ENCODE measurements at regions not wholly inside any gene's neighbourhood (a gene's known extent, or its start where the extent isn't known, plus 50 kb on each side); places are given as distances from the start of the nearest gene placed in this dataset.

DNA sequence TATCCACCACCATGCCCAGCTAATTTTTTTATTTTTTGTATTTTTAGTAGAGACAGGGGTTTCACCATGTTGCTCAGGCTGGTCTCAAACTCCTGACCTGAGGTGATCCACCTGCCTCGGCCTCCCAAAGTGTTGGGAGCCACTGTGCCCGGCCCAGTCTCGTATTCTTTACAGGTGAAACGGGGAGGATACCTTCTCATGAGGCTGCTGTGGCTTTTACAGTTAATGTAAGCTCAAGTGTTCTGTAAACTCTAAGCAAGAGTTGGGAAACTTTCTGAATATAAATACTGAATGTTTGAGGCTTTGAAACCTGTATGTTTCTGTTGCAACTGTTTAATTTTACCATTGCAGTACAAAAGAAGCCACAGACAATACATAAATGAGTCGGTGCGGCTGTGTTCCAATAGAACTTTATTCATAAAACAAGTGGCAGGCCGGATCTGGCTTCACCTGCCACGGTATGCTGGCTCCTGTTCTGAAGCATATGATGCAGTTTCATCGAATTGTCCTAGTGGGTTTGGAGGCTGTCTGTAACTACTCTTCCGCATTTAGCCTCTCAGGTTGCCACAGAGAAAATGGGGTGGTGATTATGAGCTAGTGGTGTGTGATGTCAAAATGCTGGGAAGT is 192.5 kb upstream of the ZFP64 start:
- BruUV-seq (replicated peaks) = no TSS peak
- Histone ChIP-seq H3K4me3 (ENCODE audit: low read depth, low read length, poor library complexity, severe bottlenecking) (no peak overlapping the region), H3K4me1 (ENCODE audit: insufficient read depth, low read length, poor library complexity, severe bottlenecking) (no peaks in the 10 kb centered on the region), H3K9me2 (ENCODE audit: insufficient read depth, low read length) (no peaks in the 10 kb centered on the region), H3K9me3 (ENCODE audit: low read length) (no peaks in the 10 kb centered on the region), H3K79me2 (ENCODE audit: insufficient read depth, low read depth, low read length) (no peaks in the 10 kb centered on the region), H3K36me3 (ENCODE audit: insufficient read depth, low read length) (no peaks in the 10 kb centered on the region), H3K4me2 (ENCODE audit: low read length) (no peak overlapping the region), H2AFZ (ENCODE audit: low read length) (no peak overlapping the region), H3K27ac (ENCODE audit: low read depth, low read length, poor library complexity, severe bottlenecking) (no peak overlapping the region), H4K20me1 (ENCODE audit: insufficient read depth, low read length) (no peaks in the 10 kb centered on the region)
- intact Hi-C loops (cut with micrococcal nuclease; ENCODE audit: unreplicated experiment) = no loop called here
- TF ChIP-seq, protein P1, sequence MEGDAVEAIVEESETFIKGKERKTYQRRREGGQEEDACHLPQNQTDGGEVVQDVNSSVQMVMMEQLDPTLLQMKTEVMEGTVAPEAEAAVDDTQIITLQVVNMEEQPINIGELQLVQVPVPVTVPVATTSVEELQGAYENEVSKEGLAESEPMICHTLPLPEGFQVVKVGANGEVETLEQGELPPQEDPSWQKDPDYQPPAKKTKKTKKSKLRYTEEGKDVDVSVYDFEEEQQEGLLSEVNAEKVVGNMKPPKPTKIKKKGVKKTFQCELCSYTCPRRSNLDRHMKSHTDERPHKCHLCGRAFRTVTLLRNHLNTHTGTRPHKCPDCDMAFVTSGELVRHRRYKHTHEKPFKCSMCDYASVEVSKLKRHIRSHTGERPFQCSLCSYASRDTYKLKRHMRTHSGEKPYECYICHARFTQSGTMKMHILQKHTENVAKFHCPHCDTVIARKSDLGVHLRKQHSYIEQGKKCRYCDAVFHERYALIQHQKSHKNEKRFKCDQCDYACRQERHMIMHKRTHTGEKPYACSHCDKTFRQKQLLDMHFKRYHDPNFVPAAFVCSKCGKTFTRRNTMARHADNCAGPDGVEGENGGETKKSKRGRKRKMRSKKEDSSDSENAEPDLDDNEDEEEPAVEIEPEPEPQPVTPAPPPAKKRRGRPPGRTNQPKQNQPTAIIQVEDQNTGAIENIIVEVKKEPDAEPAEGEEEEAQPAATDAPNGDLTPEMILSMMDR (conservative IDR thresholded peaks at IDR 0.05; ENCODE audit: low read length) = no peak
- no peak for TF ChIP-seq EZH2phosphoT487 (IDR thresholded peaks at IDR 0.05; ENCODE audit: borderline replicate concordance, low read depth, low read length)
- POLR2A ChIA-PET = no interaction called here
- CTCF ChIA-PET (ENCODE audit: unreplicated experiment) = no interaction called here
- DNase-seq (ENCODE audit: low spot score) = no peak

- Histone ChIP-seq H3K27ac (ENCODE audit: low read depth, low read length, poor library complexity, severe bottlenecking) (no peak overlapping the region), H3K4me1 (ENCODE audit: insufficient read depth, low read length, poor library complexity, severe bottlenecking) (no peaks in the 10 kb centered on the region), H4K20me1 (ENCODE audit: insufficient read depth, low read length) (no peaks in the 10 kb centered on the region), H3K9me3 (ENCODE audit: low read length) (no peaks in the 10 kb centered on the region), H2AFZ (ENCODE audit: low read length) (no peak overlapping the region), H3K36me3 (ENCODE audit: insufficient read depth, low read length) (no peaks in the 10 kb centered on the region), H3K4me2 (ENCODE audit: low read length) (no peak overlapping the region), H3K9me2 (ENCODE audit: insufficient read depth, low read length) (no peaks in the 10 kb centered on the region), H3K4me3 (ENCODE audit: low read depth, low read length, poor library complexity, severe bottlenecking) (no peak overlapping the region), H3K79me2 (ENCODE audit: insufficient read depth, low read depth, low read length) (no peaks in the 10 kb centered on the region)
- TF ChIP-seq, protein P1 (conservative IDR thresholded peaks at IDR 0.05; ENCODE audit: low read length) = no peak
- TF ChIP-seq EZH2phosphoT487 (IDR thresholded peaks at IDR 0.05; ENCODE audit: borderline replicate concordance, low read depth, low read length) = no peak
- CTCF ChIA-PET (ENCODE audit: unreplicated experiment) = no interaction called here
- no TSS peak for BruUV-seq (replicated peaks)
- no peak for DNase-seq (ENCODE audit: low spot score)
- intact Hi-C loops (cut with micrococcal nuclease; ENCODE audit: unreplicated experiment) = no loop called here
- POLR2A ChIA-PET = no interaction called here
Observed at GRCh38 chr20:52382933-52383332, 191.4 kb upstream of the ZFP64 start.

- intact Hi-C loops (cut with micrococcal nuclease; ENCODE audit: unreplicated experiment) = loop anchor here (5.0 to 10.0 kb wide), 3 partner anchors 68 to 255 kb away; no protein-coding TSS in a partner anchor
- H2AFZ ChIP-seq (ENCODE audit: low read length) = no peak overlapping the region
- no peaks in the 10 kb centered on the region for H4K20me1 ChIP-seq (ENCODE audit: insufficient read depth, low read length)
- no peak overlapping the region for H3K4me3 ChIP-seq (ENCODE audit: low read depth, low read length, poor library complexity, severe bottlenecking)
- H3K36me3 ChIP-seq (ENCODE audit: insufficient read depth, low read length) = no peaks in the 10 kb centered on the region
- H3K79me2 ChIP-seq (ENCODE audit: insufficient read depth, low read depth, low read length) = no peaks in the 10 kb centered on the region
- no peaks in the 10 kb centered on the region for H3K9me3 ChIP-seq (ENCODE audit: low read length)
- BruUV-seq (replicated peaks) = no TSS peak
- ChIA-PET POLR2A (no interaction called here), CTCF (ENCODE audit: unreplicated experiment) (no interaction called here)
- DNase-seq (ENCODE audit: low spot score) = peak; percentile 11
- no peaks in the 10 kb centered on the region for H3K9me2 ChIP-seq (ENCODE audit: insufficient read depth, low read length)
- TF ChIP-seq, protein P1 (conservative IDR thresholded peaks at IDR 0.05; ENCODE audit: low read length) = peak; percentile 97
- no peak for TF ChIP-seq EZH2phosphoT487 (IDR thresholded peaks at IDR 0.05; ENCODE audit: borderline replicate concordance, low read depth, low read length)
- H3K4me2 ChIP-seq (ENCODE audit: low read length) = no peak overlapping the region
- H3K27ac ChIP-seq (ENCODE audit: low read depth, low read length, poor library complexity, severe bottlenecking) = no peak overlapping the region
- no peaks in the 10 kb centered on the region for H3K4me1 ChIP-seq (ENCODE audit: insufficient read depth, low read length, poor library complexity, severe bottlenecking)
Observed at GRCh38 chr20:52379723-52380336, 188.3 kb upstream of the ZFP64 start.
